C1 segment of cervical spinal cord (tissue), 14 donors: ENCODE measurements at regions not wholly inside any gene's neighbourhood (a gene's known extent, or its start where the extent isn't known, plus 50 kb on each side); places are given as distances from the start of the nearest gene placed in this dataset.
"Not testable (repeated sequence)": the region's sequence is repeated elsewhere in the genome, so short reads cannot be mapped to it uniquely, and the experiment has no call there.

Experiments used
- DNase-seq, 14 donors: peaks; one replicate each; lab custom pipeline; 2025; lab: John Stamatoyannopoulos, UW

GRCh38 chr3:28575746-28576613, 227.4 kb upstream of the AZI2 start:
- DNase-seq: peak in 11 of 14 donors; percentile 18 to 72 (median 38)

DNA sequence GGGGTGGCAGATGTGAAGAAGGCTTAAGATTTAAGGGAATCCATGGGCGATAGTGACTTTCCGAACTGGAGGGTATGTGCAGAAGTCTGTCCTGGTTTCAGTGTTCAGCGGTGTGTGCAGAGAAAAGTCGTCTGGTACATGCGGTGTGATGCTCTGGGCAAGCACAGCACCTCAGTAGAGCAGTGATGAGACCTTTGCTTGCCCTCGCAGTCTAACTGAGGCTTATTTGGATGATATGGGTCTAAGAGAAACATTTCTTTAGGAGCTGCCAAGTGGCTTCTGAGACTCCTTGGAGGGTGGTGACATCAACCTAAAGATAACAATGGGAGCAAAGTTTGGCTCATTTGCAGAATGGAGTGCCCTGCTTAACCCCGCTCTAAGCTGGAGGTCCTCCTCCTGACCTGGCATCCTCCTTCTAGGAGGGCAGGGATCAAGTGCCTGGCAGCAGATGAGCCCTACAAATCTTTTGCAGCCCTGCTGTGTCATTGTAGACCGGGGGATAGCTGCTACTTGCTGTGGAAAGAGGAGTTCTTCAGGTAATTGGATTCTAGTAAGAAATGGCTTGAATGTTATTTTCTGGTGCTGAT, 228.1 kb upstream of the AZI2 start:
- peak in 5 of 14 donors; percentile 5 to 42 (median 24) for DNase-seq

- no peak for DNase-seq
Measured at GRCh38 chr3:28577941-28578500, 229.4 kb upstream of the AZI2 start.

GRCh38 chr3:28586325-28586724, 237.7 kb upstream of the AZI2 start:
- no peak for DNase-seq

DNA sequence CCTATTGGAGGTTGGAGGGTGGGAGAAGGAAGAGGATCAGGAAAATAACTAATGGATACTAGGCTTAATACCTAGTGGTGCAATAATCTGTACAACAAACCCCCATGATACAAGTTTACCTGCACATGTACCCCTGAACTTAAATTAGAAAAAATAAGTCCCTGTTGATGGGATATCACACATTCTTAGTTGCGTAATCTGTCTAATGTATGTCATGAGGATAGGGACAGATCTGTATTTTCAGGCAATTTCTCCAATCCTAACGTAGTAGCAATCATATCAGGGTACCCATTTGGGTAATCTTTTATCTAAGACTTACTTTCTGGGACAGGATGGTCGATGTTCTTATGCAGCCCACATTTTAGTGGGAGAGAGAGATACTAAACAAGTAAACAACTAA, 239.1 kb upstream of the AZI2 start:
- DNase-seq: no peak

DNA sequence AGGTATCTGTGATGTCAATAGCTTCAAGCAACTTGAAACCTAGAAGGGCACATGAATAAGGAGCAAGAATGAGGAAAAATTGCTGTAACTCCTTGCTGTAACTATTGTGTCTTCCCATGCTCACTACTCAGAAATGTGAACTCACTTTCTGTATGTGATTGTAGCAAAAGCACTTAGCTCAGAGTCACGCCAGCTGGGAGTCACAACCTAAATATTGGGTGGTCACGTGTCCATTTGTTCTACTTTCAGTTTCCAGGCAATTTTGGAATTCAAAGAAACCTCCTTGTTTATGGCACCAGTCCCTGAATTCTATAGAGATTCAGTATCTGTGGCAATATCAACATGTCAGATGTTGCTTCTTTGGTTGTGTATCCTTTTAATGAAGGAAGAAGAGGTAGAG, 241.6 kb upstream of the AZI2 start:
- DNase-seq: no peak

- DNase-seq: no peak
Measured at GRCh38 chr3:28590860-28591259, 242.2 kb upstream of the AZI2 start.

DNA sequence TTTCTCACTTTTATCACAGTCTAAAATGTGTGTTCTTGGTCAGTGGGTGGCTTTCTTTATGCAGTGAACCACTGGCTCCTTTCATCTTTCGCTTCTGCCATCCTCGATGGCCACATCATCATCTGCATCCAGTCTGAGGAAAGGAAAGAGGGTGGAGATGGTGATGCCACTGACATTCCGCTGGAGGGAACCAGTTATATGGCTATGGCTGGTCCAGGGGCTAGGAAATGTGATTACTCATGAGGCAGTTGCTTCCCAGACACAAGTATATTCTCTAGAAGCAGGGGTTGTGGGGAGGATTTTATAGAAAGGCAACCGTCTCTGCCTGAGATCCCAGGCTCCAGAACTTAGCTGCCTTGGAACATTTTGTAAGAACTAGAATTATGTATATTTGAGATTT, 246.7 kb upstream of the AZI2 start:
- DNase-seq: no peak

DNA sequence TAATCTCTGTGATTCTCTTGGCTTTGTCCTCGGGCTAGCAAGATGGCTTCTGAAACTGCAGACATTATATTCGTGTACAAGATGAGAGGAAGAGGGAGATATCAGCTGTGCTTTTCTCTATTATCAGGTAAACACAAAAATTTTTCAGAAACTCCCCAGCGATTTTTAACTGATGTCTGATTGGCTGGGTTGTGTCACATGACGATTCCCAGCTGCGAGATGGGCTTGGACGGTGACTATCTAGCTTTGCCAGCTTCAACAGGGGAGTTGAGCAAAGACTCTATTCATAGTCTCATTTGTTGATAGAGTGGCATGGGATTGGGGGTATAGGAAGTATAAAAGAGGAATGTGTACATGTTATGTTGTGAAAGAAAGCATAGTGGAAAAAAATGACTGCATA, 248.8 kb upstream of the AZI2 start:
- DNase-seq: no peak

GRCh38 chr3:28598165-28598564, 249.5 kb upstream of the AZI2 start:
- no peak for DNase-seq

DNA sequence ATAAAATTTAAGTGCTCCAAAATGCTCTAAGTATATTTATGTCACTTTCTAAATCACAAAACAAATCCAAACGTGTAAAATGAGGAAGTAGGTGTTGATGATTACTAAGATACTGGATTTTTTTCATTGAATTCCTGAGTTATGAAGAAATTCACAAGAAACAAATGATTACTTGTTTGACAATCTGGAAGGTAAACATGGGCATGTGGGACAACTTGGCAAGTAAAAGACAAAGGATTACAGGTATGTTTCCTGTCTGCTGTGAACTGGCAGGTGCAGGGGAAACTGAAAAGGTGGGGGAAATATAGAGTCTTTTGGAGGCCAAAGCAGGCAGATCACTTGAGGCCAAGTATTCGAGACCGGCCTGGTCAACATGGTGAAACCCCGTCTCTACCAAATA, 252.7 kb upstream of the AZI2 start:
- DNase-seq: no peak

DNA sequence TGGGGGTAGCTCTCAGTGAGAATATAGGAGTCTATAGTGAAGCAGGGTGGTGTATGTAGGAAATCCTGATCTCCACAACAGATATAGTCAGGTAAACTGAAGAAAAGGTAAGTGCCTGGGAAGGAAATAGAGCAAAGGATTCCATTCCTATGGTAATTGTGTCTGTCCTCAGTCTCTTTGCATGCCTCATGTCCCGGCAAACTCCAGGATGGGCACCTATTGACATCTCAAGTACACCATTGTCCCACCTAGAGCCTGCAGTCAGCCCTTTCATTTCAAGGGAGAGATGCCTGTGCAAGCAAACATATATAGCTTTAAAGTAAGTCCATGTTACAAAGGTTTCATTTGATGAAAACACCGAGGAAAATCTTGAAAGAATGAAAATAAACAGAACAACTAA, 257.7 kb upstream of the AZI2 start:
- no peak for DNase-seq

GRCh38 chr3:28612232-28612631, 263.6 kb upstream of the AZI2 start:
- DNase-seq: no peak

DNA sequence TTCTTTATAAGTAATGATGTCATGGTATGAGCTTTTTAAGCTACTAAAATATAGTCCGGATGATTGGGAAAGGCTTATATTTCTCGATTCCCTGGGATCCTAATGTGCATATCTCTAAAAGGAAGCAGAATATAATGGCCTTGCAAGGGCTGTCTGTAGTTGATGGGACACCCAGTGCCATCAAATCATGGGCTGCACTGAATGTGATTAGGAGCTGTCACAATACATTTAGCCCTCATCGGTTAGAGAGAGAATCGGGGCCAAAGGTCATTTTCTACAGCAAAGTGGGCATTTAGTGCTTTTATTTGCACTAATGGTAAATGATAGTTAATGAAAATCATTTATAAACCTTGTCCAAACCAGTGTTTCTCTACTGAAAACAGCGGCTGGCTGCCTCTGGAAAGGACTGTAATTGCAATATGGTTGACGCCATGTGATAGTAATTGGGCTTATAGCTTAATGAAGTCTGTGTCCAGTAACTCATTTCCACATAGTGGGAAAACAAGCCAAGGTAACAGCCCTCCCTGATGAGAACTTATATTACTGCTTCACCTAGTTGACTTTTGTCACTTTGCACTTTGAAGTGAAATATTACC, 265.0 kb upstream of the AZI2 start:
- DNase-seq: no peak

DNA sequence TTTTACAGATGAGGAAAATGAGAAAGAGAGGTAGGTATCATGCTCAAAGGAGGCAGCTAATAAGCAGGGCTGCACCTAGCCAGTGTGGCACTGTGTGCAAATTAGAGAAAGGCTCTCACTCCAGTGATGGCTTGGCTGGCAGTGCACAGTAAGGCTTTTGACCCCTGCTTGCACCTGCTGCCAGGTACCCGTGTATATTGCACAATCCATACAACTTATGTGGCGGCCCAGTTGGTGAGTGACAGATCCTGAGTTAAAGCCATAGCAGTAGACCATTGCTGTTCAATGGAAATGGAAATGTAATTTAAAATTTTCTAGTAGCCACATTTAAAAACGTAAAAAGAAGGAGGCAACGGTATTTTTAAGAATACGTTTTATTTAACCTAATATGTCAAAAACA, 266.4 kb upstream of the AZI2 start:
- no peak for DNase-seq

DNA sequence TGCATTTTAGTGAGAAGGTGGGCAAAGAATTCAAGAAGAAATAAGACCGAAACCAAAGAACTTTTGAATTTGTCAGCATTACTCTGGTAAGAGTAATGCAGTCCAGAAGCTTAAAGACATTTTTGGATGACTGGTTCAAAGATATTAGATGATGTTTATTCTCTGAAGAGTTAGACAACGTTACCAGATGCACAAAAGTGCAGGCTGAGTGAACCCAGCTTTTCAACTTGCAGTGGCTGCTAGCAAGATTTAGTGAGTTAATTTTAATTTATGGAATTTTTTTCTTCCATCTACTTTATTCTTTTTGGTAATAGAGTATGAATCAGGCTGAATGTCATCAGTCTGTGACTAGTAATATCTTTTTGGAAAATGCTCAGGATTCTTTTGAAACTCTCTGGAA, 267.3 kb upstream of the AZI2 start:
- DNase-seq: no peak

DNA sequence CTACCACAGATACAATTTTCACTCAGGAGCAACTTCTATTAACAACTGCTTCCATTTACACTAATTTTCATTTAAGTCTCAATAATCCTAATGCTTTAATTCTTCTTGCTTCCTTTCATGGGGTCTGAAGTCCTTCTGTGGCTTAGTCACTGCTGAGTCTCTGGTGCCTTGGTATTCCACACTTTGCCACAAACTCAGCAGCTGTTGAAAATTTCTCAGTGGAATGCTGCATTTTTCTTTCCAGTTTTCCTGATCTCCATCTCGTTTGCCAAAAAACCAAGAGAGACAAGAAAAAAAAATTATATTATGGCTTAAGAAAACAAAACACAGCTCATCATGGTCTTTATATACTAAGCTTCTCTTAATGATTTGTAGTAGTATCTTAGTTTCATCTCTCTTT, 269.2 kb upstream of the AZI2 start:
- no peak for DNase-seq

- DNase-seq: no peak
Measured at GRCh38 chr3:28623106-28623505, 274.5 kb upstream of the AZI2 start.

- no peak for DNase-seq
Measured at GRCh38 chr3:28624084-28624483, 275.5 kb upstream of the AZI2 start.

GRCh38 chr3:28627843-28628242, 279.2 kb upstream of the AZI2 start:
- DNase-seq: not testable (repeated sequence)

DNA sequence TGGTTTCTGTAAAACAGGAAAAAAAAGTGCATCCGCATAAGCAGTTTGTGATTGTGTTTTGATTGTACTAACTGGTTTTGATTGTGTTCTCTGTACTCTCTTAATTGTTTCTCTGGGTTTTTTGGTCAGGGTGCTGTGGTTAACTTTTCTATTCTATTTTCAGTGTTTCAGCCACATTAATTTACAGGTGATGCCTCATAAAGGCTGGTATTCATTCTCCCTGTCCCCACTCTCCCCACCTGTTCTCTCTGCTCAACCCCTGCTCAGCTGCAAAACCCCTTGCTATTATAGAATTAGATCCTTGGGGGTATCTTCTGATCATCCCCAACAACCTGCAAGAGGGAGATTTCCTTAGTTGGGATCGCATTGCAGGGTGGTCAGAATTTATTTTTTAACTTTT, 285.4 kb upstream of the AZI2 start:
- no peak for DNase-seq

DNA sequence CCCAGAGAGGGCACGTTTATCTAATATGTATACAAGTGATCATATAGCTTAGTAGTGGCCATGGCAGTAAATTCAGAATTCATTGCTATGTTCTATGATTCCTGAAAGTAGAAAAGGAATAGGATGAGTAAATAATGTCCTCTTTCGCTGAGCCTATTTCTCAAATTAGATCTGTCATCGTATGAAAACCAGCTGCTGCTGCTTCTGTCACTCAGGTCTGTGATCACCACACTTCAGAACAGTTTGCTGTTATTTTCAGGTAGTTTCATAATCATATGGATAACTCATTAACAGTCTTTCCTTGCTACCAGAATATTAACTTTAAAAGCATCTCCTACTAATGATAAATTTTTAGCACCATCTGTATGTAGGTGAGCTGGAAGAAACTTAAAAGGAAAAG, 289.1 kb upstream of the AZI2 start:
- DNase-seq: no peak

DNA sequence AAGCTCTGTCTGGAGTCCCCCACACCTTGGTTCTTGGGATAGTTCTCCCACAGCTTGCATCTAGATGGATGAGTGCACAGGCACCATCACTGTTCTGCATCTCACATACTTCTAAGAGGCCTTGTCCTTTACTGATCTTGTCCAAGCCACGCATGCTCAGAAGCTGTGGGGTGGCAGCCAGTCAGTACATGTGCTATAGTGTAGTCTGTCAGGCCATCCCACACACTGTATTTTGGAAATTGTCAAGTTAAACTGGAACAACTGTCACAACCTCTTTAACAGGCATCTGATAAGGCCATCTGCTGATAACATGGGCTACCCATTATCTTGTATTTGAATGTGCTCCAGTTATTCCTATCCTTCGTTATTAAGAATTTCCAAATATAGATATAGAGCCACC, 296.5 kb upstream of the AZI2 start:
- DNase-seq: no peak
